Trophoblast cell (in vitro differentiated cells and primary cell): ENCODE measurements at regions not wholly inside any gene's neighbourhood (a gene's known extent, or its start where the extent isn't known, plus 50 kb on each side); places are given as distances from the start of the nearest gene placed in this dataset.

Experiments used
- DNase-seq, 2 donors: peaks; one replicate each; pipeline ENCODE4 v3.0.0-alpha.2; 2016
- H2AFZ ChIP-seq: 2 replicates; pipeline ENCODE4 v1.6.1; 2013; ENCODE audit warnings: low read length, moderate library complexity, mild to moderate bottlenecking; ENCODE audit not compliant: insufficient read depth, poor library complexity
- H2AK5ac ChIP-seq: 2 replicates; pipeline ENCODE4 v1.6.1; 2013; ENCODE audit warnings: mild to moderate bottlenecking, low read length
- H2BK120ac ChIP-seq: 2 replicates; pipeline ENCODE4 v1.6.1; 2013; ENCODE audit warnings: low read length, mild to moderate bottlenecking, moderate library complexity; ENCODE audit not compliant: insufficient read depth, poor library complexity
- H2BK12ac ChIP-seq: 2 replicates; pipeline ENCODE4 v1.6.1; 2013; ENCODE audit warnings: mild to moderate bottlenecking, low read length, moderate library complexity
- H2BK5ac ChIP-seq: 2 replicates; pipeline ENCODE4 v1.6.1; 2013; ENCODE audit warnings: low read length, low read depth, moderate library complexity, mild to moderate bottlenecking; ENCODE audit not compliant: poor library complexity
- H3K14ac ChIP-seq: 2 replicates; pipeline ENCODE4 v1.6.1; 2013; ENCODE audit warnings: mild to moderate bottlenecking, low read length
- H3K18ac ChIP-seq: 2 replicates; pipeline ENCODE4 v1.6.1; 2013; ENCODE audit warnings: mild to moderate bottlenecking, low read length
- H3K23ac ChIP-seq: 2 replicates; pipeline ENCODE4 v1.6.1; 2013; ENCODE audit warnings: low read length
- H3K27ac ChIP-seq: 2 replicates; pipeline ENCODE4 v1.5.1; 2013; ENCODE audit warnings: low read depth, mild to moderate bottlenecking, inconsistent platforms, low read length, moderate library complexity
- H3K27me3 ChIP-seq: 2 replicates; pipeline ENCODE4 v1.6.1; 2013; ENCODE audit warnings: inconsistent platforms, mild to moderate bottlenecking, low read length, moderate library complexity; ENCODE audit not compliant: insufficient read depth
- H3K36me3 ChIP-seq, 2 experiments: 1 replicate in 1 of 2; 2 replicates in 1 of 2; pipeline ENCODE4 v1.6.1; 2013; ENCODE audit warnings: low read length in 2 of 2, mild to moderate bottlenecking in 2 of 2, moderate library complexity in 1 of 2; ENCODE audit not compliant: insufficient read depth in 2 of 2, control insufficient read depth in 1 of 2
- H3K4ac ChIP-seq: 2 replicates; pipeline ENCODE4 v1.6.1; 2013; ENCODE audit warnings: low read depth, mild to moderate bottlenecking, low read length, moderate library complexity
- H3K4me1 ChIP-seq, 2 experiments: 1 replicate in 1 of 2; 2 replicates in 1 of 2; pipeline ENCODE4 v1.6.1; 2013; ENCODE audit warnings: low read length in 2 of 2, mild to moderate bottlenecking in 2 of 2, moderate library complexity in 1 of 2; ENCODE audit not compliant: insufficient read depth in 2 of 2, control insufficient read depth in 1 of 2
- H3K4me2 ChIP-seq: 2 replicates; pipeline ENCODE4 v1.6.1; 2013; ENCODE audit warnings: inconsistent platforms, mild to moderate bottlenecking, low read length, moderate library complexity
- H3K4me3 ChIP-seq: 2 replicates; pipeline ENCODE4 v1.5.1; 2013; ENCODE audit warnings: mild to moderate bottlenecking, low read depth, low read length, inconsistent platforms
- H3K79me1 ChIP-seq: one replicate; pipeline ENCODE4 v1.6.1; 2013; ENCODE audit warnings: low read length
- H3K79me2 ChIP-seq: 2 replicates; pipeline ENCODE4 v1.6.1; 2013; ENCODE audit warnings: low read length, mild to moderate bottlenecking; ENCODE audit not compliant: control insufficient read depth, insufficient read depth, poor library complexity
- H3K9ac ChIP-seq: 2 replicates; pipeline ENCODE4 v1.6.1; 2013; ENCODE audit warnings: mild to moderate bottlenecking, low read length
- H3K9me3 ChIP-seq: 2 replicates; pipeline ENCODE4 v1.6.1; 2013; ENCODE audit warnings: low read depth, mild to moderate bottlenecking, control low read depth, inconsistent platforms, low read length; ENCODE audit not compliant: insufficient read depth
- H4K12ac ChIP-seq: 2 replicates; pipeline ENCODE4 v1.6.1; 2013; ENCODE audit warnings: low read depth, mild to moderate bottlenecking, low read length, moderate library complexity
- H4K8ac ChIP-seq: 2 replicates; pipeline ENCODE4 v1.6.1; 2013; ENCODE audit warnings: low read depth, mild to moderate bottlenecking, low read length, moderate library complexity
- H4K91ac ChIP-seq: one replicate; pipeline ENCODE4 v1.6.1; 2013; ENCODE audit warnings: low read depth, mild to moderate bottlenecking, low read length, moderate library complexity
- WGBS: extraction: QIAGEN DNeasy Blood & Tissue Kit; methylation state at CpG from one replicate; pipeline ENCODE4 v1.1.7; 2013; ENCODE audit warnings: missing lambda C conversion rate; ENCODE audit not compliant: insufficient read length, insufficient coverage; ENCODE audit errors: extremely low coverage; 5-methylcytosine and 5-hydroxymethylcytosine counted together

GRCh38 chr3:72109327-72110259 lies 324.6 kb upstream of the PROK2 start:
- Histone ChIP-seq H3K9me3 (peaks cover 2% of the 10 kb centered on the region), H2BK5ac (no peak overlapping the region), H3K27ac (no peak overlapping the region), H3K79me2 (no peaks in the 10 kb centered on the region), H2AFZ (no peak overlapping the region), H3K4ac (no peak overlapping the region), H2BK120ac (no peak overlapping the region), H2AK5ac (no peak overlapping the region), H3K23ac (no peak overlapping the region), H3K79me1 (no peaks in the 10 kb centered on the region), H2BK12ac (no peak overlapping the region), H3K9ac (no peak overlapping the region), H3K27me3 (no peaks in the 10 kb centered on the region), H4K12ac (no peak overlapping the region), H3K18ac (no peak overlapping the region), H4K8ac (no peak overlapping the region), H3K14ac (no peak overlapping the region), H3K4me3 (no peak overlapping the region), H3K4me2 (no peak overlapping the region), H3K4me1 (no peaks in the 10 kb centered on the region), H3K36me3 (no peaks in the 10 kb centered on the region), H4K91ac (no peak overlapping the region)
- no peak for DNase-seq
- no CpG with 5 or more reads among the region's 17 CpGs for WGBS

GRCh38 chr3:72105306-72105705 lies 320.4 kb upstream of the PROK2 start:
- H2BK120ac ChIP-seq: no peak overlapping the region
- H3K18ac ChIP-seq: no peak overlapping the region
- no CpG with 5 or more reads among the region's 6 CpGs for WGBS
- no peak overlapping the region for H3K4me2 ChIP-seq
- no peaks in the 10 kb centered on the region for H3K79me2 ChIP-seq
- no peak overlapping the region for H3K4ac ChIP-seq
- no peaks in the 10 kb centered on the region for H3K36me3 ChIP-seq
- H3K4me1 ChIP-seq: peaks cover 0 to 3% of the 10 kb centered on the region in 2 experiments
- no peak overlapping the region for H2BK12ac ChIP-seq
- H4K12ac ChIP-seq: no peak overlapping the region
- H2BK5ac ChIP-seq: no peak overlapping the region
- no peak overlapping the region for H2AK5ac ChIP-seq
- H3K14ac ChIP-seq: no peak overlapping the region
- H3K4me3 ChIP-seq: no peak overlapping the region
- H3K79me1 ChIP-seq: no peaks in the 10 kb centered on the region
- H4K8ac ChIP-seq: no peak overlapping the region
- peaks cover 2% of the 10 kb centered on the region for H3K9me3 ChIP-seq
- no peak overlapping the region for H3K27ac ChIP-seq
- H3K9ac ChIP-seq: no peak overlapping the region
- H3K23ac ChIP-seq: no peak overlapping the region
- no peak overlapping the region for H2AFZ ChIP-seq
- no peak overlapping the region for H4K91ac ChIP-seq
- no peak for DNase-seq
- peaks cover 8% of the 10 kb centered on the region for H3K27me3 ChIP-seq

- no peak overlapping the region for H3K14ac ChIP-seq
- H3K36me3 ChIP-seq: no peaks in the 10 kb centered on the region
- H3K4me3 ChIP-seq: no peak overlapping the region
- no peaks in the 10 kb centered on the region for H3K9me3 ChIP-seq
- peak in 1 of 2 donors; percentile 33 for DNase-seq
- H2AK5ac ChIP-seq: no peak overlapping the region
- no peak overlapping the region for H2BK120ac ChIP-seq
- no CpG with 5 or more reads among the region's 5 CpGs for WGBS
- H3K27me3 ChIP-seq: peaks cover 17% of the 10 kb centered on the region
- H4K8ac ChIP-seq: no peak overlapping the region
- H2AFZ ChIP-seq: no peak overlapping the region
- H3K23ac ChIP-seq: no peak overlapping the region
- no peak overlapping the region for H3K9ac ChIP-seq
- no peak overlapping the region for H3K4me2 ChIP-seq
- no peak overlapping the region for H4K12ac ChIP-seq
- no peak overlapping the region for H2BK5ac ChIP-seq
- no peak overlapping the region for H3K18ac ChIP-seq
- no peaks in the 10 kb centered on the region for H3K79me2 ChIP-seq
- no peak overlapping the region for H3K27ac ChIP-seq
- no peak overlapping the region for H2BK12ac ChIP-seq
- no peak overlapping the region for H4K91ac ChIP-seq
- H3K4ac ChIP-seq: no peak overlapping the region
- H3K79me1 ChIP-seq: no peaks in the 10 kb centered on the region
- H3K4me1 ChIP-seq: peaks cover 2 to 3% of the 10 kb centered on the region in 2 experiments
Observed at GRCh38 chr3:72102112-72102616, 317.2 kb upstream of the PROK2 start.

- Histone ChIP-seq H2BK5ac (no peak overlapping the region), H3K9ac (no peak overlapping the region), H3K27ac (no peak overlapping the region), H3K18ac (no peak overlapping the region), H2BK12ac (no peak overlapping the region), H2AFZ (no peak overlapping the region), H2BK120ac (no peak overlapping the region), H3K23ac (no peak overlapping the region), H3K79me2 (no peaks in the 10 kb centered on the region), H3K14ac (no peak overlapping the region), H4K8ac (no peak overlapping the region), H3K4me1 (peaks cover 2 to 3% of the 10 kb centered on the region in 2 experiments), H3K27me3 (peaks cover 17% of the 10 kb centered on the region), H3K4ac (no peak overlapping the region), H3K4me3 (no peak overlapping the region), H3K9me3 (no peaks in the 10 kb centered on the region), H3K79me1 (no peaks in the 10 kb centered on the region), H4K12ac (no peak overlapping the region), H3K36me3 (no peaks in the 10 kb centered on the region), H2AK5ac (no peak overlapping the region), H3K4me2 (no peak overlapping the region), H4K91ac (no peak overlapping the region)
- WGBS: 100% methylated on average over 1 of the region's 6 CpGs
- DNase-seq: no peak
Observed at GRCh38 chr3:72101494-72101893, 316.5 kb upstream of the PROK2 start.
